GM12873 (cell line): ENCODE measurements at regions not wholly inside any gene's neighbourhood (a gene's known extent, or its start where the extent isn't known, plus 50 kb on each side); places are given as distances from the start of the nearest gene placed in this dataset.

Source experiments
- TF ChIP-seq, protein P1 (sequence below): IDR thresholded peaks from 2 replicates; pipeline ENCODE4 v1.5.1; 2012; ENCODE audit warnings: low read depth, mild to moderate bottlenecking, moderate library complexity, low read length, control low read depth; ENCODE audit not compliant: insufficient read depth; ENCODE audit errors: missing control alignments

GRCh38 chr18:40976050-40976449 lies 979.0 kb upstream of the PIK3C3 start:
- TF ChIP-seq, protein P1, sequence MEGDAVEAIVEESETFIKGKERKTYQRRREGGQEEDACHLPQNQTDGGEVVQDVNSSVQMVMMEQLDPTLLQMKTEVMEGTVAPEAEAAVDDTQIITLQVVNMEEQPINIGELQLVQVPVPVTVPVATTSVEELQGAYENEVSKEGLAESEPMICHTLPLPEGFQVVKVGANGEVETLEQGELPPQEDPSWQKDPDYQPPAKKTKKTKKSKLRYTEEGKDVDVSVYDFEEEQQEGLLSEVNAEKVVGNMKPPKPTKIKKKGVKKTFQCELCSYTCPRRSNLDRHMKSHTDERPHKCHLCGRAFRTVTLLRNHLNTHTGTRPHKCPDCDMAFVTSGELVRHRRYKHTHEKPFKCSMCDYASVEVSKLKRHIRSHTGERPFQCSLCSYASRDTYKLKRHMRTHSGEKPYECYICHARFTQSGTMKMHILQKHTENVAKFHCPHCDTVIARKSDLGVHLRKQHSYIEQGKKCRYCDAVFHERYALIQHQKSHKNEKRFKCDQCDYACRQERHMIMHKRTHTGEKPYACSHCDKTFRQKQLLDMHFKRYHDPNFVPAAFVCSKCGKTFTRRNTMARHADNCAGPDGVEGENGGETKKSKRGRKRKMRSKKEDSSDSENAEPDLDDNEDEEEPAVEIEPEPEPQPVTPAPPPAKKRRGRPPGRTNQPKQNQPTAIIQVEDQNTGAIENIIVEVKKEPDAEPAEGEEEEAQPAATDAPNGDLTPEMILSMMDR = no peak

- TF ChIP-seq, protein P1 = no peak
Measured at GRCh38 chr18:40974448-40974847, 980.6 kb upstream of the PIK3C3 start.

- TF ChIP-seq, protein P1 = no peak
Measured at GRCh38 chr18:40962784-40963183, 992.2 kb upstream of the PIK3C3 start.

DNA sequence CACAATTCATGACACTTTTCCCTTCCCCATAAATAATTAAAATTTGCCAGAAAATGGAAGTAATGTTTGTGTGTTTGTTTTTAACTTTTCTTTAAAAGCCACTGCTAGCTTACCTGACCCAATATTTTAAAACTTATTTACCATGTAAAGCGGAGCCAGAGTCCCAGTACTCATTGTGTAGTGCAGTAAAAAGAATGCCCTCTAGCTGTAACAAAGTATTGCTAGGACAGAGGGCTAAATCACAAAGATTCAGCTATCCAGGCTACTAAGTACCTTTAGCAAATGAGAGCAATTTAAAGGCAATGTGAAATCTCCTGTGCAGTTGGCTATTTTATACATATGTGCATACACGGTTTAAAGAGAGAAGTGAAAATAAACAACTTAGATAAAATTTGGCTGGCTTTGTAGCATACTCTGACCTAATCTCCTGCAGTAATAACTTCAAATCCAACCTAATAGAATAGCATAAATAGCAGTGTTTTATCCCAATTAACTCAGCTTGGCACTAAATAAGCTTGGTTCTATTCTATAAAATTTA lies 997.4 kb upstream of the PIK3C3 start:
- TF ChIP-seq, protein P1 = no peak

DNA sequence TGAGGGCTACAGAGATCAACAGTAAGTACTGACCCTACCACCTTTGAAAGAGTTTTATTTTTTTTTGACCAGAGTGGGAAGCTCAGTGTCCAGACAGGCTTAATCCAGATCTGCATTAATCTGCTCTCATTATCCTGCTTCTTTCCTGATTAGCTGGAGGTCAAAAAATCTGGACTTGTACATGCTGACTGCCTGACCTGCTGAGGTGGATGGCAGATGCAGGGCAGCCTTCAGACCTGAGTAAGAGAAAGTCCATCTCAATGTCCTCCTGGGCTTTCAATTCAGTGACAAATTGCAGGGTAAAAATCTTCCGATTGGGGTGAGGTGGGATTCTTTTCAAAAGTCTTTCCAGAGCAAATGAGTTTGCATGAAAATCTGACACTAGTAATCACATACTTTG lies 998.8 kb upstream of the PIK3C3 start:
- TF ChIP-seq, protein P1 = no peak

DNA sequence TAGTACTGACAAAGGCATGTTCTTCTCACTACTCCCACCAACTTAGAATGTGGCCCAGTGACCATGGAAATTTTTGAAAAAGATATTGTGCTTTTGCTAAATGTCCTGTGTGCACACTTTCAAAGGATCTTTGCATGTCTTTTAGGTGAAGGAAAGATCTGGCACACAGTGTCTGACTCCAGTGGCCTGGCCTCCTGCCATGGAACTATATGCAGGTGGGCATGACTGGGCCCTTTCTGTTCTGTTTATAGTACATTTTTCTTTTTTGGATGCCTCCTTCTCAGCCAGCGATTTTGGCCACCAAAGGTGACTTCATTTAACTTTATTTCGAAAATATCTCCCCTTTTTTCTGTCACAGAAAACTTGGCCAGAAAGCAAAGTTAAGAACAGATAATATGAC lies 999.7 kb upstream of the PIK3C3 start:
- TF ChIP-seq, protein P1 = no peak

DNA sequence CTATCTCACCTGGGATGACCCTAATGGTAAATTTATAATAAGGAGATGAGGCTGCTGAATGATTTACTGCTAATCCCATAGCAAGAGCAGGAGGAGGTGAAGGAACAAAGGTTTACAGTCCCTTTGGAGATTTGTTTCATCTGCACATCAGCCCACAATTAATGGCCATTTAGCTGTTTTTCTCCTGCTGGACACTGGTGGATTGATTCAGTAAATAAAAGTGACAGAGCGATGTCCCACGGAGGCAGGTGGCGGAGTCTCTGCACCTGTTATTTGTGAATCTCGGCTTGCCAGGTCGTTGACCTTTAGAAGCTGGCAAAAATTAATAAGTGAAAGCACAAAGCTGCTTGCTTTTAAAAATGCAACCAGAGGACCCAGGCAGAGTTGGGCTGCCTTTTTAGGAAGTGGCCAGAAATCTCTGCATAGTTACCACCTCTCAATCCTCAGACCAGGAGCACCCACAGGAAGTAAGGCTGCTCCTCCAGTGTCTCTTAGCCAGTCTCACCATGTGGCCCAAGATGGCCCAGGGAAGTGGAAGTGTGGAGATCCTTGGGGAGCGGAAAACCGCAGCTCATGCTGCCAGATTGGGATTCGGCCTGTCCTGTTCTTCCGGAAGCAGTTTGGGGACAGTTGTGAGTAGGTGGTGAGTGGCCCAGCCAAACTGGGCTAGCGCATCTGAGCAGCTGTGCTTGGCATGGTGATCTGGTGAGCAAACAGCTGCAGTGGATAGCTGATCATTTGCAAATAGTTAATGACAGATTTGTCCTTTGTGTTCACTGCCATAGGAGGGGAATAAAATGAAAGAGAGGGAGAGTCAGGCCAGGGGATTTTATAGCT lies 1005.7 kb upstream of the PIK3C3 start:
- TF ChIP-seq, protein P1 = no peak
